Middle frontal gyrus (tissue), 1 donor: ENCODE measurements at regions not wholly inside any gene's neighbourhood (a gene's known extent, or its start where the extent isn't known, plus 50 kb on each side); places are given as distances from the start of the nearest gene placed in this dataset.

ENCODE experiments used
- DNase-seq: peaks from one replicate; pipeline ENCODE4 v3.0.0-alpha.2; 2015; ENCODE audit warnings: low spot score; ENCODE audit errors: extremely low spot score

DNA sequence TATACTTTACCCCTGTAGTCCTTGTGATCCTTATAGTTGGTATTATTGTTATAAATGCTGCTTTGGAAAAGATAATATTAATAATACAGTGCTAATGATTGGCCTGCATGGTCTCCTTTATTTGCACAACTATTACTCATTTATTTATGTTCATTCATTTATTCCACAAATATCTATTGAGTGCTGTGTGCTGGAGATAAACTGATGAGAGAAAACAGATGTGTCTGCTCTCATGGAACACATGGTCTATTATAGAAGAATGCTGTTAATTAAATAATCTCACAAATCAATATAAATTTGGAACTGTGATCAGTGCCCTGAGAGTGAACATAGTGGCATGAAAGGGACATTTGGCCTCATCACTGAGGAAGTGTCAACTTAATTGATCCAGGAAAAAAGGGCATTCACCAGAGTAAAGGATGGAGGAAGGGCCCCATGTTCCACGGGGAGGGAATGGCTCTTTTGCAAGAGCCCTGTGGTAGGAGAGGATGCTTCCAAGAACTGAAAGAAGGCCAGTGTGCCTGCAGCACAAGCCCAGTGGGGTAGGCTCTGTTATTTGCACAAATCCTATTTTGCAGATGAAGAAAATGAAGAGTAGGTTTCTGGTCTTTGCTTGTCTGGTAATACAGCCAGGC is 91.5 kb upstream of the STK39 start:
- DNase-seq = no peak

GRCh38 chr2:168340931-168341330 is 93.5 kb upstream of the STK39 start:
- DNase-seq = no peak

- no peak for DNase-seq
Measured at GRCh38 chr2:168343586-168343985, 96.2 kb upstream of the STK39 start.

DNA sequence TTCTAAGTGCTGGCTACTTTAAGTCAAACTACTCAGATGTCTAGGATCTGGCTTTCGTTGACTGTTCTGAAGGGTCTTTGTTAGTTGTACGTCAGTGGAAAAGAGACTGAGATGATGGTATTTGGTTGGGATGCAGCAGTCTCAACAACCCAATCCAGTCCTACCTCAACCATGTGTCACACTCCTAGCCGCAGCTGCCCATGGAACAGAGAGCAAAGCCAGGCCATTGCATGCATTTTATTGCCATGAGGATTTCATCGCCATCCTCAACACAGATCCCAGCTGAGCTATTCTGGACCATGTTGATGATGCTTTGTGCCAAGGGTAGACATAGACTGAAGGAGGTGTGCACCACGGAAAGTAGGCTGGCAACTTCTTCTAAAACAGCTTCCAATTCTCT is 97.3 kb upstream of the STK39 start:
- no peak for DNase-seq

DNA sequence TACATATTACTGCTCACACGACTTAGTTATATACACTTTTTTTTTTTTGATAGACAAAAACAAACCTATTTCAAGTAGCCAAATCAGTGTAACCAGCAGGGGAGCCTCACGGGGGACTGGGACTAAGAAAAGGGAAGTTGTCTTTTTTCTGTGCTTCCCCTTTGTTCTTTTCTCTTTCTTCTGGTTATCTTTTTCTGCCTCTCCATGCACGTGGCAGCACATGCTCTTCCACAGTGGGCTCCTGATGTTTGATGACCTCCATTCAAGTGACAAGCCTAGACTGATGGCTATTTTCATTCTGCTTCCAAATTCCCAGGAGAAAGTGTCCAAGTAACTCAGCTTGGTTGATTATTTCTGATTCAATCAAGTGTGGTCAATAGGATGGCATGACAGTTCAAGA is 98.2 kb upstream of the STK39 start:
- DNase-seq = no peak

DNA sequence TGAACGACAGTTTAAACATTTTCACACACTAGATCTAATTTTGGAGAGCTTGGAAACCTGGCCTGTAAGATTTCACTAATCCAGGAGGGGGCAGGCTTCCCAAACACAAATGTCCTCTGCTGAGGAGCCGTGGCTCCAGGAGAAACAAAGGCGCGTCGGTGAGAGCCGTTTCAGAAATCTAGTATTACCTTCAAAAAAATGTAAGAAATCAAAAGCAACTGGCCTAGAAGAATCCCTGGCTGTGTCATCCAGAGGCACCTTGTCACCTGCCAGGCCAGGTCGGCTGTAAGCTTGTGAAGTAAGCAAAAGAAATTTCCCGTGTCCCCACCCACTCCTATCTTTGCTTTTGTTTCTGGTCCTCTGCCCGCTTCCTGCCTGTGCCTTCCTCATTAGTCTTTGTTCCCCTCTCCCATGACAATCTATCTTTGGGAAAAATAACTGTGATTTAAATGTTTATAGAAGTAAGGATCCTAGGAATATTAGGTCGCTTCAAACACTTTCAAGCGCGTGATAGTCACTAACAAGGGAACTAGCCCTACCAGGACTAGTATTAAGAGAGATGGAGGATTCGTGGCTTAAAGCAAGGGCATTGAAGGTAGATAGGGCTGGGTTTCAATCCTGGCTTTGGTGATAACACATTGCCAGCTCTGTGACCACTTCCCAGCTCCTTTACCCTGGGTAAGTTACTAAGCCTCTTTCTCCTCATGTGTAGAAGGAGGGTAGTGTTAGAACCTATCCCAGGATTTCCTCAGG is 99.5 kb upstream of the STK39 start:
- DNase-seq = peak; percentile 30

DNA sequence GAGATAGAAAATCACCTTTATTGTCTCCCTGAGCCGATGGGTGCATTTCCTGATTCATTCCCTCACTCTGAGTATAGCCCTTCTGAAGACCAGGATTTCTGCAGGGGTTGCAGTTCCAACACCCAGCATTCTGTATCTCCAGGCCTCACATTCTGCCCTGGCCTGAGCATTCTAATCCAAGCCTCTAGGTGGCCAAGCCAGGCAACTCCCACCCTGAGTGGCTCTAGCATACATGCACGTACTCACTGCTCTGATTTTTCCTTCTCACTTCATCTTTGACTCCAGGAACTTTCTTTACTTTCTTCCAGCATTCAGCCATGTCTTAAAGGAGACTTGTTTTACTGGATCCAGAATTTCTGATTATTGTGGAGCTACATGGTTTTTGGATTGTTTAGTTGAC is 100.7 kb upstream of the STK39 start:
- no peak for DNase-seq

GRCh38 chr2:168350380-168350779 is 103.0 kb upstream of the STK39 start:
- no peak for DNase-seq

DNA sequence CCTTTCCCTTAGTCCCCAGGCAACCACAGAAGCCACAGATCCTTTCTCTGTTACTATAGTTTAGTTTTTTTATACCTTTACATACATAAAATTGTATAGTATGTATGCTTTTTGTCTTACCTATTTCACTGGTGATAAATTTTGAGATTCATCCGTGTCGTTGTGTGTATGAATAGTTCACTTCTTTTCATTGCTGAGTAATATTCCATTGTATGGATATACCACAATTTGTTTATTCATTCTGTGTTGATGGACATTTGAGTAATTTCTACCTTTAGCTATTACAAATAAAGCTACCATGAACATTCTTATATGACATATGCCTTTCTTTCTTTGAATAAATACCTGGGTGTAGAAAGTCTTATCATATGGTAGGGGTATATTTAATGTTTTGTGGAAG is 102.8 kb upstream of the CERS6 start:
- no peak for DNase-seq

DNA sequence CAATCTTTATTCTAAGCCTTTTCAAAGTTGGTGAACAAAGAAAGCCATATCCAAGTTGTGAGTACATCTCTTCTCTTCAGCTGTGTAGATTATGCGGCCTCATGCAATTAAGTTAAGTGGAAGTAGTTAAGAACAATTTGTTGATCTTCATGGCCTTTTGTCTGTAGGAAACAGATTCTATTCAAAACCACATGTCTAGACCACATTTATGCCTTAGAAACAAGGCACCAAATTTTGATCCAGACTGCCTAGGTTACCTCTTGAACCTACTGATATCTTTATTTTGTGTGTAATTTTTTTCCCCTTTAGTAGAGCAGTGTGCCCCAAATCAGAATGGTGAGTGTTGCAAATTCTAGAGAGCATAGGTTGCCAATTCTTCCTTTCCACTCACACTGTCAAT is 101.6 kb upstream of the CERS6 start:
- no peak for DNase-seq

GRCh38 chr2:168355121-168355520 is 101.0 kb upstream of the CERS6 start:
- no peak for DNase-seq

DNA sequence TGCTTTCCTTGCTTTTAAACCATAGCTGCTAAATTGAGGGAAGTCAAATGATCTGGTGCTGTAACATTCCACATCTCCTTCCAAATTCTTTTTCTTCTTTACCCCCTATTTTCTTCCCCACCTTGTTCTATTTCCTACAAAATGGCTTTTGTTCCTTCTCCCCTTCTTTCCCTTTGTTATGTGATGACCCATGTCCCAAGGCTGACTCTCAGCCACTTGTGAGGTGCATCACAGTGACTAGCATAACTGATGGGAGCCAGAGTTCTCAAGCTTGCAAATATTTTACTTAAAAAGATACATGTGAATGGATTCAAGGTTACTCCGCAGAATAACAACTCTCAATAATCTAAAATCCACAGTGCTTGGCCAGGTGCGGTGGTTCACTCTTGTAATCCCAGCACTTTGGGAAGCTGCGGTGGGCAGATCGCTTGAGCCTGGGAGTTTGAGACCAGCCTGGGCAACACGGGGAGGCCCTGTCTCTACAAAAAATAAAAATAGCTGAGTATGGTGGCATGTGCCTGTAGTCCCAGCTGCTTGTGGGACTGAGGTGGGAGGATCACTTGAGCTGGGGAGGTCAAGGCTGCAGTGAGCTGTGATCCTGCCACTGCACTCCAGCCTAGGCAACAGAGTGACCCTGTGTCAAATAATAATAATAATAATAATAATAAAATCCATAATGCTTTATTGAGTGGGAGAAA is 100.1 kb upstream of the CERS6 start:
- DNase-seq = no peak

- no peak for DNase-seq
Measured at GRCh38 chr2:168356477-168356835, 99.6 kb upstream of the CERS6 start.

DNA sequence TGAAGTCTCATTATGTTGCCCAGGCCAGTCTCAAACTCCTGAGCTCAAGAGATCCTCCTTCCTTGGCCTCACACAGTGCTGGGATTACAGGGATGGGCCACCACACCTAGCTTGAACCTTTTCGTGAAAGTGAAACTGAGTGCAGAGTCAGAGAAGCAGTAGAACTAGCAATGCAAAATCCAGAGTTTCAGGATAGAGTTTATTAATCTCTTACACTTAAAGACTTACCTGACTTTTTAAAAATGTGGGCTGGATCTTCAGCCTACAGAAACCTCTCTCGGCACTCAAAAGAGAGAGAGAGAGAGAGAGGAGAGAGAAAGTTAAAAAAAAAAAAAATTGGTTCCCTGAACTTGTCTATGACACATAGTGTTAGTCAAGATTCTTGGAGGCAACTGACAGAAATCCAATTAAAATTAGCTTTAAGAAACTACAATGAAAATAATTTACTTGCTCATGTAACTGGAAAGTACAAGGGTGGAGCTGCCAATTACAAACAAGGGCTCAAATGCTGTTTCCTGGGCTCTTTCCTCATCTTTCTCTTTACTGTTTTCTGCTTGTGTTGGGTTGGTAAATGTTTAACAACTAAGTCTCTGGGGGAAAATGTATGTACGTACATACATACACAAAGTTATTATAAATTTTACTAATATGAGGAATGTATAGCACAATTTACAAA is 98.1 kb upstream of the CERS6 start:
- no peak for DNase-seq

GRCh38 chr2:168359082-168359481 is 97.0 kb upstream of the CERS6 start:
- no peak for DNase-seq

DNA sequence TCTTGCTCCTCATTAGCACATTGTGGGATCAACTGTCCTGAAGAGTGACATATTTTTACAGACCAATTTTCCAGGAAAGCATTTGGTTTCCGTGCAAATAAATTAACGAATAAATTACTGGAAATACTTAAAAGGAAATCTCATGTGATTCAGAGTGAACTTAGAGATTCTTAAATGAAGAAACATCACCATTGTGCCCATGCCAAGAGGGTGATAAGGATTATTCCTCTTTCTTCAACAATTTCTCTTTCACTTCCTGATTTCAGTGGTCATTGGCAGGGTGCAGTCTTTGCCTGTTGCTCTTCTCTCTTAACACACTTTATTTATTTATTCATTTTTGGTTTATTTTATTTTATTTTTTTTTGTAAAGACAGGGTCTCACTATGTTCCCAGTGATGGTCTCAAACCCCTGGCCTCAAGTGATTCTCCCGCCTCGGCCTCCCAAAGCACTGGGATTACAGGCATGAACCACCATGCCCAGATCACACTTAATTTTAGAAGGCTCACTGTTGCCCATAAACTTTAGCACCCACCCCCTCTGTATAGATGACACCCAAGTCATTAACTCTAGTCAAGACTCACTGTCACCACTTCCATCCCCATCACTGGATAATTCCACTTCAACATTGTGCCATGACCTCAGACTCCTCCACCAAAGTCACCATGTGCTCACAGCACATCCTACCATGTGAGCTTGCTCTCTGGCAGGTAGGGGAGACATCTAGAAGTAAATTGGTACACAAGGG is 92.6 kb upstream of the CERS6 start:
- DNase-seq = no peak

DNA sequence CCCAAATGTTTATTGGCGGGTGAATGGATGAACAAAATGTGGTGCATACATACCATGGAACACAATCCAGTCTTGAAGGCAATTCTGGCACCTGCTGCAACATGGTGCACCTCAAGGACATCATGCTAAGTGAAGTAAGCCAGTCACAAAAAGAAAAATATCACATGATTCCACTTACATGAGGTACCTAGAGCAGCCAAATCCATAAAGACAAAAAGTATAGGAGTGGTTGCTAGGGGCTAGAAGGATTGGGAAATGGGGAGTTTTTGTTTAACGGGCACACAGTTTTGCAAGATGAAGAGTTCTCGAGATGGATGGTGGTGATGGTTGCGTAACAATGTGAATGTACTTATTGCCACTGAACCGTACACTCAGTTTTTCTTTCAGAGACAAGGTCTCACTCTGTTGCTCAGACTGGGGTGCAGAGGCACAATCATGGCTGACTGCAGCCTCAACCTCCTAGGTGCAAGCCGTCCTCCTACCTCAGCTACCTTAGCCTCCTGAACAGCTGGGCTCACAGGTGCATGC is 90.9 kb upstream of the CERS6 start:
- DNase-seq = no peak

DNA sequence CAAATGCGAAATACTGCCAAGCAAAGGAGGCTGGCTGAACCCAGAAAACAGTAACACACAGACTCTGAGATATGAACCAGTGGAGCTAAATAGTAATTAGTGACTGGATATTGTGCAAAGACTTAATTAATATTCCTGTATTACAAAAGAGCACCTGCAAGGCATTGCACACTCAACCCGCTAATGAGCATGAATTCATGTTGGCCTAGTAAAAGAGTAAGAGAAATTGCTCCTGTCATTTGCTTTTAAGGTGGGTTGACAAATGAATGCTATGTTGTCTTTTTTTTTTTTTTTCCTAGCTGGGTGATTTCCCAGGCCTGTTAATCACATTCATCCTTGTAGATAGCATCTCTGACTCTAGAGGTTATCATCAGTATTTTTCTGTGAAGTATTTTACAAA is 87.0 kb upstream of the CERS6 start:
- no peak for DNase-seq

GRCh38 chr2:168371273-168372019 is 84.6 kb upstream of the CERS6 start:
- no peak for DNase-seq

GRCh38 chr2:168373468-168373867 is 82.6 kb upstream of the CERS6 start:
- no peak for DNase-seq
